Mesendoderm (in vitro differentiated cells): ENCODE measurements at regions not wholly inside any gene's neighbourhood (a gene's known extent, or its start where the extent isn't known, plus 50 kb on each side); places are given as distances from the start of the nearest gene placed in this dataset.

Experiments used
- DNase-seq: peaks from one replicate; pipeline ENCODE4 v3.0.0; 2013
- H2AK5ac ChIP-seq: 2 replicates; pipeline ENCODE4 v1.6.1; 2013; ENCODE audit warnings: low read length, inconsistent platforms
- H2BK120ac ChIP-seq: 2 replicates; pipeline ENCODE4 v1.6.1; 2013; ENCODE audit warnings: low read depth, mild to moderate bottlenecking, low read length, moderate library complexity, mixed read lengths
- H2BK15ac ChIP-seq: replicated peaks from 2 replicates; pipeline ENCODE4 v1.6.1; 2013; ENCODE audit warnings: low read depth, mild to moderate bottlenecking, moderate library complexity
- H2BK5ac ChIP-seq: 2 replicates; pipeline ENCODE4 v1.6.1; 2013; ENCODE audit warnings: low read length, inconsistent platforms
- H3K18ac ChIP-seq: 2 replicates; pipeline ENCODE4 v1.6.1; 2013; ENCODE audit warnings: mild to moderate bottlenecking, low read length, mixed read lengths
- H3K23ac ChIP-seq: one replicate; pipeline ENCODE4 v1.6.1; 2013; ENCODE audit warnings: low read length
- H3K27ac ChIP-seq: 2 replicates; pipeline ENCODE4 v1.5.1; 2013; ENCODE audit warnings: low read depth, mild to moderate bottlenecking, inconsistent platforms, low read length, moderate library complexity
- H3K27me3 ChIP-seq: 2 replicates; pipeline ENCODE4 v1.6.1; 2013; ENCODE audit warnings: low read length, control low read depth, mild to moderate bottlenecking, inconsistent platforms; ENCODE audit not compliant: insufficient read depth, poor library complexity
- H3K36me3 ChIP-seq: 2 replicates; pipeline ENCODE4 v1.6.1; 2013; ENCODE audit warnings: low read length, inconsistent platforms; ENCODE audit not compliant: control insufficient read depth, insufficient read depth
- H3K4ac ChIP-seq: one replicate; pipeline ENCODE4 v1.6.1; 2013; ENCODE audit warnings: low read depth, mild to moderate bottlenecking, low read length, moderate library complexity
- H3K4me1 ChIP-seq: 2 replicates; pipeline ENCODE4 v1.6.1; 2013; ENCODE audit warnings: low read depth, low read length, inconsistent platforms; ENCODE audit not compliant: control insufficient read depth
- H3K4me2 ChIP-seq: 2 replicates; pipeline ENCODE4 v1.6.1; 2013; ENCODE audit warnings: low read length
- H3K4me3 ChIP-seq: 2 replicates; pipeline ENCODE4 v1.5.1; 2013; ENCODE audit warnings: mild to moderate bottlenecking, low read length
- H3K56ac ChIP-seq: one replicate; pipeline ENCODE4 v1.6.1; 2013; ENCODE audit warnings: low read length
- H3K79me1 ChIP-seq: 2 replicates; pipeline ENCODE4 v1.6.1; 2013; ENCODE audit warnings: low read length, inconsistent platforms
- H3K79me2 ChIP-seq: 2 replicates; pipeline ENCODE4 v1.6.1; 2013; ENCODE audit warnings: mild to moderate bottlenecking, low read length; ENCODE audit not compliant: control insufficient read depth, insufficient read depth
- H3K9ac ChIP-seq: 2 replicates; pipeline ENCODE4 v1.6.1; 2013; ENCODE audit warnings: low read length, inconsistent platforms
- H4K5ac ChIP-seq: one replicate; pipeline ENCODE4 v1.6.1; 2013; ENCODE audit warnings: low read length
- H4K8ac ChIP-seq: one replicate; pipeline ENCODE4 v1.6.1; 2013; ENCODE audit warnings: low read depth, mild to moderate bottlenecking, control low read depth, low read length, moderate library complexity
- WGBS: extraction: QIAGEN DNeasy Blood & Tissue Kit; methylation state at CpG from one replicate; pipeline ENCODE4 v1.1.7; 2013; ENCODE audit warnings: low lambda C conversion rate, missing lambda C conversion rate; ENCODE audit not compliant: insufficient coverage; ENCODE audit errors: extremely low coverage; 5-methylcytosine and 5-hydroxymethylcytosine counted together

- Histone ChIP-seq H3K4ac (no peak overlapping the region), H4K5ac (no peak overlapping the region), H3K9ac (no peak overlapping the region), H2BK120ac (no peak overlapping the region), H3K79me2 (no peaks in the 10 kb centered on the region), H3K79me1 (no peaks in the 10 kb centered on the region), H3K18ac (no peak overlapping the region), H2AK5ac (no peak overlapping the region), H3K4me3 (no peak overlapping the region), H2BK5ac (no peak overlapping the region), H3K27me3 (no peaks in the 10 kb centered on the region), H3K27ac (no peak overlapping the region), H4K8ac (no peak overlapping the region), H3K4me2 (no peak overlapping the region), H3K56ac (no peak overlapping the region), H3K36me3 (no peaks in the 10 kb centered on the region), H3K23ac (no peak overlapping the region), H2BK15ac (no peak overlapping the region), H3K4me1 (no peaks in the 10 kb centered on the region)
- DNase-seq: no peak
Measured at GRCh38 chr4:14631806-14632440, 370.4 kb upstream of the CPEB2 start.

GRCh38 chr4:14636563-14636962 lies 365.7 kb upstream of the CPEB2 start:
- no peak overlapping the region for H2BK15ac ChIP-seq

GRCh38 chr4:14640476-14640875 lies 361.8 kb upstream of the CPEB2 start:
- no CpG with 5 or more reads among the region's 1 CpG for WGBS
- Histone ChIP-seq H3K56ac (no peak overlapping the region), H3K23ac (no peak overlapping the region), H3K27ac (no peak overlapping the region), H3K4me3 (no peak overlapping the region), H3K4me1 (no peaks in the 10 kb centered on the region), H3K18ac (no peak overlapping the region), H3K36me3 (no peaks in the 10 kb centered on the region), H3K4me2 (no peak overlapping the region), H3K79me2 (no peaks in the 10 kb centered on the region), H4K8ac (no peak overlapping the region), H3K4ac (no peak overlapping the region), H2BK120ac (no peak overlapping the region), H3K27me3 (no peaks in the 10 kb centered on the region), H2BK15ac (no peak overlapping the region), H4K5ac (no peak overlapping the region), H2AK5ac (no peak overlapping the region), H2BK5ac (no peak overlapping the region), H3K9ac (no peak overlapping the region), H3K79me1 (no peaks in the 10 kb centered on the region)
- DNase-seq: no peak

More at GRCh38 chr4:14636563-14636962, 365.7 kb upstream of the CPEB2 start:
- Histone ChIP-seq H3K4ac (no peak overlapping the region), H3K4me2 (no peak overlapping the region), H3K79me1 (no peaks in the 10 kb centered on the region), H3K36me3 (no peaks in the 10 kb centered on the region), H3K18ac (no peak overlapping the region), H3K4me3 (no peak overlapping the region), H3K79me2 (no peaks in the 10 kb centered on the region), H3K27me3 (no peaks in the 10 kb centered on the region), H3K27ac (no peak overlapping the region), H2BK5ac (no peak overlapping the region), H4K5ac (no peak overlapping the region), H4K8ac (no peak overlapping the region), H2BK120ac (no peak overlapping the region), H2AK5ac (no peak overlapping the region), H3K23ac (no peak overlapping the region), H3K9ac (no peak overlapping the region), H3K56ac (no peak overlapping the region), H3K4me1 (no peaks in the 10 kb centered on the region)
- DNase-seq: no peak

- H4K5ac ChIP-seq: no peak overlapping the region
- H3K4me1 ChIP-seq: no peaks in the 10 kb centered on the region
- H3K79me2 ChIP-seq: no peaks in the 10 kb centered on the region
- H3K23ac ChIP-seq: no peak overlapping the region
- H3K36me3 ChIP-seq: no peaks in the 10 kb centered on the region
- no peak overlapping the region for H3K4me3 ChIP-seq
- DNase-seq: no peak
- no peak overlapping the region for H2BK120ac ChIP-seq
- no peak overlapping the region for H4K8ac ChIP-seq
- no peak overlapping the region for H3K56ac ChIP-seq
- H3K27me3 ChIP-seq: no peaks in the 10 kb centered on the region
- no peak overlapping the region for H3K4me2 ChIP-seq
- H3K79me1 ChIP-seq: no peaks in the 10 kb centered on the region
- H2BK15ac ChIP-seq: no peak overlapping the region
- H3K27ac ChIP-seq: no peak overlapping the region
- no peak overlapping the region for H3K4ac ChIP-seq
- no CpG with 5 or more reads among the region's 2 CpGs for WGBS
- no peak overlapping the region for H3K18ac ChIP-seq
- H3K9ac ChIP-seq: no peak overlapping the region
- H2BK5ac ChIP-seq: no peak overlapping the region
- no peak overlapping the region for H2AK5ac ChIP-seq
Measured at GRCh38 chr4:14641871-14642270, 360.4 kb upstream of the CPEB2 start.

GRCh38 chr4:14644580-14645282 lies 357.6 kb upstream of the CPEB2 start:
- H4K5ac ChIP-seq: no peak overlapping the region
- no peak for DNase-seq
- no peak overlapping the region for H3K18ac ChIP-seq
- no peak overlapping the region for H3K27ac ChIP-seq
- no peak overlapping the region for H4K8ac ChIP-seq
- H3K56ac ChIP-seq: no peak overlapping the region
- no peaks in the 10 kb centered on the region for H3K79me1 ChIP-seq
- H3K4ac ChIP-seq: no peak overlapping the region
- no peak overlapping the region for H3K4me3 ChIP-seq
- no peak overlapping the region for H3K4me2 ChIP-seq
- H3K23ac ChIP-seq: no peak overlapping the region
- H2AK5ac ChIP-seq: no peak overlapping the region
- no peak overlapping the region for H2BK15ac ChIP-seq
- no peaks in the 10 kb centered on the region for H3K4me1 ChIP-seq
- no peak overlapping the region for H2BK120ac ChIP-seq
- no peaks in the 10 kb centered on the region for H3K79me2 ChIP-seq
- no peak overlapping the region for H2BK5ac ChIP-seq
- no CpG with 5 or more reads among the region's 5 CpGs for WGBS
- no peaks in the 10 kb centered on the region for H3K27me3 ChIP-seq
- H3K36me3 ChIP-seq: no peaks in the 10 kb centered on the region
- no peak overlapping the region for H3K9ac ChIP-seq

GRCh38 chr4:14646831-14647230 lies 355.4 kb upstream of the CPEB2 start:
- Histone ChIP-seq H3K4me2 (no peak overlapping the region), H4K8ac (no peak overlapping the region), H2BK120ac (no peak overlapping the region), H3K4ac (no peak overlapping the region), H4K5ac (no peak overlapping the region), H3K4me3 (no peak overlapping the region), H3K27me3 (no peaks in the 10 kb centered on the region), H2BK5ac (no peak overlapping the region), H3K23ac (no peak overlapping the region), H3K18ac (no peak overlapping the region), H3K36me3 (no peaks in the 10 kb centered on the region), H3K4me1 (no peaks in the 10 kb centered on the region), H3K9ac (no peak overlapping the region), H2AK5ac (no peak overlapping the region), H3K27ac (no peak overlapping the region), H3K79me1 (no peaks in the 10 kb centered on the region), H2BK15ac (no peak overlapping the region), H3K56ac (no peak overlapping the region), H3K79me2 (no peaks in the 10 kb centered on the region)
- WGBS: no CpG with 5 or more reads among the region's 1 CpG
- no peak for DNase-seq
